PC-9 (cell line): ENCODE measurements at regions not wholly inside any gene's neighbourhood (a gene's known extent, or its start where the extent isn't known, plus 50 kb on each side); places are given as distances from the start of the nearest gene placed in this dataset.

Experiments used
- EZH2 ChIP-seq: fragments of 200-600 bp; sonication (generic); IDR thresholded peaks from 2 replicates; pipeline ENCODE4 v1.8.0; 2017; ENCODE audit warnings: antibody characterized with exemption, low read depth
- TF ChIP-seq, protein P1 (sequence below): fragments of 200-600 bp; sonication (generic); conservative IDR thresholded peaks from 2 replicates; pipeline ENCODE4 v1.6.1; 2017; ENCODE audit warnings: mixed run types, antibody characterized with exemption, mild to moderate bottlenecking, moderate library complexity

- TF ChIP-seq, protein P1, sequence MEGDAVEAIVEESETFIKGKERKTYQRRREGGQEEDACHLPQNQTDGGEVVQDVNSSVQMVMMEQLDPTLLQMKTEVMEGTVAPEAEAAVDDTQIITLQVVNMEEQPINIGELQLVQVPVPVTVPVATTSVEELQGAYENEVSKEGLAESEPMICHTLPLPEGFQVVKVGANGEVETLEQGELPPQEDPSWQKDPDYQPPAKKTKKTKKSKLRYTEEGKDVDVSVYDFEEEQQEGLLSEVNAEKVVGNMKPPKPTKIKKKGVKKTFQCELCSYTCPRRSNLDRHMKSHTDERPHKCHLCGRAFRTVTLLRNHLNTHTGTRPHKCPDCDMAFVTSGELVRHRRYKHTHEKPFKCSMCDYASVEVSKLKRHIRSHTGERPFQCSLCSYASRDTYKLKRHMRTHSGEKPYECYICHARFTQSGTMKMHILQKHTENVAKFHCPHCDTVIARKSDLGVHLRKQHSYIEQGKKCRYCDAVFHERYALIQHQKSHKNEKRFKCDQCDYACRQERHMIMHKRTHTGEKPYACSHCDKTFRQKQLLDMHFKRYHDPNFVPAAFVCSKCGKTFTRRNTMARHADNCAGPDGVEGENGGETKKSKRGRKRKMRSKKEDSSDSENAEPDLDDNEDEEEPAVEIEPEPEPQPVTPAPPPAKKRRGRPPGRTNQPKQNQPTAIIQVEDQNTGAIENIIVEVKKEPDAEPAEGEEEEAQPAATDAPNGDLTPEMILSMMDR = no peak
- no peak for TF ChIP-seq EZH2
These were observed 55.6 kb upstream of the COL5A1 start for GRCh38 chr9:134585746-134586706.
